ENCODE measurements at regions not wholly inside any gene's neighbourhood (a gene's known extent, or its start where the extent isn't known, plus 50 kb on each side); places are given as distances from the start of the nearest gene placed in this dataset.

DNA sequence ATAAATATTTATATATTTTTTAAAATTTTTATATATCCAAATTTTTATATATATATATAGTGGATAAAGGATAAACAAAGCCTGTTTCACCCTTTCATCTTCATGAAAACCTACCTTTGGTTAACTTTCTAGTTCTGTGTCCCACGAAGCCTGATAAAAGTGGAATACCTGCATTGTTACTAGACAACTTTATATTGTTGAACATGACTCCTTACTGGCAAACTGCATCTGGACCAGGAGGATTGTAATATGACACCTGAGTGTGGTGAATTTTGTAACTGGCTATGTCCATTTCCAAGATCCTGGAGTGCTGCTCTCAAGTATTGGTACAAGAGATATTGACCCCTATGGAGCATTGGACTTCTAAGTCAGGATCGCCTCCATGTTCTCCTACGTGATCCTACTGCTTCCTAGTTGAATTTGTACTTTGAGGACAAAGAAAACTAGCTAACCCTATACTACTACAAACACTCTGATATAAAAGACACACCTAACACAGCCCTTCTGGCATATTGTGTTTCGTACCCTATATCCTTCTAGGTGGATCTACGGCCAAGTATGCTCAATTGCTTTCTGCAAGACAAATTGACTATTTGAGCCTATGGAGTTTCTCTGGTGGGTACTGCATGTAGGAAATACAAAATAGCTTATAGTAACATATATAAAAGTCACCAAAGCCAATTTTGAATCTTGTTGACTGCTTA lies 61.3 kb upstream of the PRRG1 start:
- no peaks in the 10 kb centered on the region for H3K4me1 ChIP-seq
- H3K4me3 ChIP-seq: no peak overlapping the region
- no peaks in the 10 kb centered on the region for H3K9me3 ChIP-seq (replicated peaks)
- peak in 1 of 2 experiments; percentile 5 for DNase-seq
- no peak overlapping the region for H3K27ac ChIP-seq
- H3K36me3 ChIP-seq: no peaks in the 10 kb centered on the region
- no peaks in the 10 kb centered on the region for H3K27me3 ChIP-seq

DNA sequence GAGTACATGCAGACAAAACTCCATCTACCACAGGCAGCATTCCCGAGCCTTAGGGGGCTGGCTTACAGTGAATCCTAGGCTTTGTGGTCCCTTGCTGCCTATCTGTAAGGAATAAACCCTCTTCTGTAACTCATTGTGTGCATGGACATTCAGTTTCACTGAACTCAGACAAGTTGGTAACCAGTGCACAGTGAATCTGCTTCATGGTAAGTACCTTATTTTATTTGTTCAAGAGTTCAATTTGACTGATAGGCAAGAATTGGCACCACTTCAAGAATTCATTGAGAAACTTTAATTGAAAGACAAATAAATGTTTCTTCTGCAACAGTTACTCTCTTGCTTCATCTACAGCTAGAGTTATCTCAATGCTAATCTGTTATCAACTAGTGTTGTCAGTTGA lies 57.2 kb upstream of the PRRG1 start:
- H3K4me1 ChIP-seq: no peaks in the 10 kb centered on the region
- no peak for DNase-seq
- H3K9me3 ChIP-seq (replicated peaks): no peaks in the 10 kb centered on the region
- H3K36me3 ChIP-seq: no peaks in the 10 kb centered on the region
- H3K27me3 ChIP-seq: no peaks in the 10 kb centered on the region
- H3K27ac ChIP-seq: no peak overlapping the region
- no peak overlapping the region for H3K4me3 ChIP-seq

All from SJCRH30 (cell line).